ENCODE measurements at regions not wholly inside any gene's neighbourhood (a gene's known extent, or its start where the extent isn't known, plus 50 kb on each side); places are given as distances from the start of the nearest gene placed in this dataset.
"Not testable (repeated sequence)": the region's sequence is repeated elsewhere in the genome, so short reads cannot be mapped to it uniquely, and the experiment has no call there.

- no peak for DNase-seq
- in situ Hi-C loops (cut with HindIII; ENCODE audit: low pct_ligation_motif_present, low pct_unique_long_range_greater_than_20kb, low sequenced_read_pairs): no loop called here
Measured at GRCh38 chr1:194042736-194043135, 856.3 kb upstream of the B3GALT2 start.

GRCh38 chr1:194040496-194040895 lies 854.1 kb upstream of the B3GALT2 start:
- DNase-seq: no peak
- in situ Hi-C loops (cut with HindIII; ENCODE audit: low pct_ligation_motif_present, low pct_unique_long_range_greater_than_20kb, low sequenced_read_pairs): no loop called here

- in situ Hi-C loops (cut with HindIII; ENCODE audit: low pct_ligation_motif_present, low pct_unique_long_range_greater_than_20kb, low sequenced_read_pairs): no loop called here
- DNase-seq: no peak
Measured at GRCh38 chr1:194039578-194039977, 853.2 kb upstream of the B3GALT2 start.

- in situ Hi-C loops (cut with HindIII; ENCODE audit: low pct_ligation_motif_present, low pct_unique_long_range_greater_than_20kb, low sequenced_read_pairs): no loop called here
- no peak for DNase-seq
Measured at GRCh38 chr1:194033646-194034045, 847.2 kb upstream of the B3GALT2 start.

- no peak for DNase-seq
- in situ Hi-C loops (cut with HindIII; ENCODE audit: low pct_ligation_motif_present, low pct_unique_long_range_greater_than_20kb, low sequenced_read_pairs): no loop called here
Measured at GRCh38 chr1:194028002-194028401, 841.6 kb upstream of the B3GALT2 start.

- DNase-seq: no peak
- in situ Hi-C loops (cut with HindIII; ENCODE audit: low pct_ligation_motif_present, low pct_unique_long_range_greater_than_20kb, low sequenced_read_pairs): no loop called here
Measured at GRCh38 chr1:194026422-194026821, 840.0 kb upstream of the B3GALT2 start.

- in situ Hi-C loops (cut with HindIII; ENCODE audit: low pct_ligation_motif_present, low pct_unique_long_range_greater_than_20kb, low sequenced_read_pairs): no loop called here
- DNase-seq: peak; percentile 62
Measured at GRCh38 chr1:194024659-194025058, 838.2 kb upstream of the B3GALT2 start.

GRCh38 chr1:194014014-194014413 lies 827.6 kb upstream of the B3GALT2 start:
- in situ Hi-C loops (cut with HindIII; ENCODE audit: low pct_ligation_motif_present, low pct_unique_long_range_greater_than_20kb, low sequenced_read_pairs): no loop called here
- DNase-seq: no peak

GRCh38 chr1:194013561-194013960 lies 827.1 kb upstream of the B3GALT2 start:
- in situ Hi-C loops (cut with HindIII; ENCODE audit: low pct_ligation_motif_present, low pct_unique_long_range_greater_than_20kb, low sequenced_read_pairs): no loop called here

GRCh38 chr1:194004146-194004545 lies 817.7 kb upstream of the B3GALT2 start:
- in situ Hi-C loops (cut with HindIII; ENCODE audit: low pct_ligation_motif_present, low pct_unique_long_range_greater_than_20kb, low sequenced_read_pairs): no loop called here
- DNase-seq: no peak

More at GRCh38 chr1:194013561-194013960, 827.1 kb upstream of the B3GALT2 start:
- no peak for DNase-seq

- DNase-seq; in situ Hi-C loops (cut with HindIII; ENCODE audit: low pct_ligation_motif_present, low pct_unique_long_range_greater_than_20kb, low sequenced_read_pairs): not testable (repeated sequence)
Measured at GRCh38 chr1:194001726-194002350, 815.4 kb upstream of the B3GALT2 start.

- no peak for DNase-seq
- in situ Hi-C loops (cut with HindIII; ENCODE audit: low pct_ligation_motif_present, low pct_unique_long_range_greater_than_20kb, low sequenced_read_pairs): no loop called here
Measured at GRCh38 chr1:193988885-193989284, 802.5 kb upstream of the B3GALT2 start.

GRCh38 chr1:193979219-193979618 lies 792.8 kb upstream of the B3GALT2 start:
- DNase-seq: no peak
- in situ Hi-C loops (cut with HindIII; ENCODE audit: low pct_ligation_motif_present, low pct_unique_long_range_greater_than_20kb, low sequenced_read_pairs): no loop called here

- in situ Hi-C loops (cut with HindIII; ENCODE audit: low pct_ligation_motif_present, low pct_unique_long_range_greater_than_20kb, low sequenced_read_pairs): no loop called here
- DNase-seq: no peak
Measured at GRCh38 chr1:193974286-193974798, 787.9 kb upstream of the B3GALT2 start.

- no peak for DNase-seq
- in situ Hi-C loops (cut with HindIII; ENCODE audit: low pct_ligation_motif_present, low pct_unique_long_range_greater_than_20kb, low sequenced_read_pairs): no loop called here
Measured at GRCh38 chr1:193973428-193973827, 787.0 kb upstream of the B3GALT2 start.

GRCh38 chr1:193971595-193971994 lies 785.2 kb upstream of the B3GALT2 start:
- in situ Hi-C loops (cut with HindIII; ENCODE audit: low pct_ligation_motif_present, low pct_unique_long_range_greater_than_20kb, low sequenced_read_pairs): no loop called here
- peak; percentile 43 for DNase-seq

- in situ Hi-C loops (cut with HindIII; ENCODE audit: low pct_ligation_motif_present, low pct_unique_long_range_greater_than_20kb, low sequenced_read_pairs): no loop called here
- DNase-seq: no peak
Measured at GRCh38 chr1:193960499-193960898, 774.1 kb upstream of the B3GALT2 start.

GRCh38 chr1:193960040-193960439 lies 773.6 kb upstream of the B3GALT2 start:
- no peak for DNase-seq
- in situ Hi-C loops (cut with HindIII; ENCODE audit: low pct_ligation_motif_present, low pct_unique_long_range_greater_than_20kb, low sequenced_read_pairs): no loop called here

GRCh38 chr1:193957556-193958095 lies 771.2 kb upstream of the B3GALT2 start:
- in situ Hi-C loops (cut with HindIII; ENCODE audit: low pct_ligation_motif_present, low pct_unique_long_range_greater_than_20kb, low sequenced_read_pairs): no loop called here
- no peak for DNase-seq

GRCh38 chr1:193952778-193953374 lies 766.5 kb upstream of the B3GALT2 start:
- no peak for DNase-seq
- in situ Hi-C loops (cut with HindIII; ENCODE audit: low pct_ligation_motif_present, low pct_unique_long_range_greater_than_20kb, low sequenced_read_pairs): no loop called here
